ENCODE measurements at regions not wholly inside any gene's neighbourhood (a gene's known extent, or its start where the extent isn't known, plus 50 kb on each side); places are given as distances from the start of the nearest gene placed in this dataset.
"Not testable (repeated sequence)": the region's sequence is repeated elsewhere in the genome, so short reads cannot be mapped to it uniquely, and the experiment has no call there.

- not testable (repeated sequence) for TF ChIP-seq CTCF (IDR thresholded peaks at IDR 0.05); EZH2 (IDR thresholded peaks at IDR 0.05; ENCODE audit: borderline replicate concordance, insufficient read depth, low read depth, low read length, poor library complexity, severe bottlenecking)
Measured at GRCh38 chr14:23897291-23897690, 56.3 kb upstream of the DHRS4 start.

Measured in B cell (primary cell).